Endothelial cell of umbilical vein (primary cell): ENCODE measurements at regions not wholly inside any gene's neighbourhood (a gene's known extent, or its start where the extent isn't known, plus 50 kb on each side); places are given as distances from the start of the nearest gene placed in this dataset.

ENCODE experiments used
- BruUV-seq: library from RNA; stranded (reverse); fragments of 400-500 nt; replicated peaks from 2 replicates; lab custom pipeline; 2021; lab: Mats Ljungman, UMichigan
- CTCF ChIA-PET: fragments of 300-600, 350-600 bp; sonication (Branson Sonifier 250); formaldehyde crosslinking; loops from one replicate; lab custom pipeline; 2021; ENCODE audit warnings: antibody characterized with exemption, inconsistent platforms; lab: Charles Lee
- POLR2A ChIA-PET: fragments of 300-600, 350-600 bp; sonication (Branson Sonifier 250); formaldehyde crosslinking; loops from one replicate; lab custom pipeline; 2021; ENCODE audit warnings: antibody characterized with exemption, inconsistent platforms; lab: Charles Lee
- DNase-seq: peaks from one replicate; pipeline ENCODE4 v3.0.0-alpha.2; 2011; ENCODE audit warnings: low read depth, low spot score
- FAIRE-seq: peaks from 2 replicates; lab custom pipeline; 2011; peaks lifted over from hg19 to GRCh38; lab: Jason Lieb, UNC
- H2AFZ ChIP-seq: 2 replicates; pipeline ENCODE4 v1.6.0; 2012; ENCODE audit warnings: low read depth, low read length, control low read depth, inconsistent platforms
- H3K27ac ChIP-seq: 2 replicates; pipeline ENCODE4 v1.5.1; 2011; ENCODE audit warnings: low read depth, mild to moderate bottlenecking, control low read depth, low read length, moderate library complexity; ENCODE audit not compliant: insufficient read depth
- H3K27me3 ChIP-seq, 2 experiments: 2 replicates each; pipeline versions ENCODE4 v1.6.0 to v1.6.1; 2011; ENCODE audit warnings: low read length in 2 of 2, mixed read lengths in 1 of 2; ENCODE audit not compliant: control insufficient read depth in 2 of 2, insufficient read depth in 2 of 2
- H3K36me3 ChIP-seq, 2 experiments: 2 replicates in 1 of 2; 3 replicates in 1 of 2; pipeline ENCODE4 v1.5.1; 2011; ENCODE audit warnings: low read length in 2 of 2, mild to moderate bottlenecking in 1 of 2, moderate library complexity in 1 of 2; ENCODE audit not compliant: control insufficient read depth in 2 of 2, insufficient read depth in 2 of 2; ENCODE audit errors: extremely low read depth in 1 of 2
- H3K4me1 ChIP-seq: 3 replicates; pipeline ENCODE4 v1.5.1; 2011; ENCODE audit warnings: mild to moderate bottlenecking, low read length; ENCODE audit not compliant: control insufficient read depth, insufficient read depth; ENCODE audit errors: extremely low read depth
- H3K4me2 ChIP-seq: 2 replicates; pipeline ENCODE4 v1.6.1; 2011; ENCODE audit warnings: low read length, control low read depth, mixed read lengths; ENCODE audit not compliant: insufficient read depth
- H3K4me3 ChIP-seq, 3 experiments: fragments of 200-600 bp in 1 of 3; sonication (generic), shearing (Covaris generic) in 1 of 3; replicated peaks in 1 of 3; 2 replicates each; pipeline ENCODE4 v1.5.1; 2011 to 2016; ENCODE audit warnings: control low read depth in 3 of 3, low read length in 3 of 3, mild to moderate bottlenecking in 2 of 3, inconsistent platforms in 1 of 3, low read depth in 1 of 3, moderate library complexity in 1 of 3; ENCODE audit not compliant: insufficient read depth in 1 of 3
- H3K79me2 ChIP-seq: 2 replicates; pipeline ENCODE4 v1.6.0; 2012; ENCODE audit warnings: low read length, inconsistent platforms; ENCODE audit not compliant: control insufficient read depth, insufficient read depth
- H3K9ac ChIP-seq: replicated peaks from 2 replicates; pipeline ENCODE3; 2011; ENCODE audit warnings: low read length, control low read depth; ENCODE audit not compliant: insufficient read depth; ENCODE audit errors: extremely low read depth
- H3K9me1 ChIP-seq: replicated peaks from 3 replicates; pipeline ENCODE4 v1.6.0; 2011; ENCODE audit warnings: mild to moderate bottlenecking, low read length; ENCODE audit not compliant: control insufficient read depth, insufficient read depth; ENCODE audit errors: extremely low read depth
- H3K9me3 ChIP-seq: replicated peaks from 2 replicates; pipeline ENCODE4 v1.5.1; 2012; ENCODE audit warnings: low read length, inconsistent platforms; ENCODE audit not compliant: control insufficient read depth, insufficient read depth
- H4K20me1 ChIP-seq: replicated peaks from 2 replicates; pipeline ENCODE3; 2011; ENCODE audit warnings: mild to moderate bottlenecking, low read length; ENCODE audit not compliant: control insufficient read depth, insufficient read depth; ENCODE audit errors: extremely low read depth
- CTCF ChIP-seq, 2 donors: IDR thresholded peaks; 1 replicate in 1 of 2; 2 replicates in 1 of 2; pipeline ENCODE4 v1.5.1; 2011; ENCODE audit warnings: low read length in 2 of 2, mild to moderate bottlenecking in 2 of 2, moderate library complexity in 2 of 2, control low read depth in 1 of 2, inconsistent platforms in 1 of 2, low read depth in 1 of 2; ENCODE audit not compliant: insufficient read depth in 1 of 2; ENCODE audit errors: extremely low read depth in 1 of 2
- EZH2 ChIP-seq: IDR thresholded peaks from 2 replicates; pipeline ENCODE4 v1.6.1; 2012; ENCODE audit warnings: borderline replicate concordance, low read depth, mild to moderate bottlenecking, moderate library complexity, low read length, inconsistent platforms; ENCODE audit not compliant: severe bottlenecking
- FOS ChIP-seq: IDR thresholded peaks from 2 replicates; pipeline ENCODE4 v1.6.1; 2011; ENCODE audit warnings: mild to moderate bottlenecking, low read length, moderate library complexity, borderline replicate concordance; ENCODE audit not compliant: insufficient read depth
- GATA2 ChIP-seq: IDR thresholded peaks from 2 replicates; pipeline ENCODE4 v1.7.0; 2011; ENCODE audit warnings: low read depth, mild to moderate bottlenecking, moderate library complexity, mixed read lengths, low read length; ENCODE audit not compliant: insufficient read length, insufficient read depth
- JUN ChIP-seq: IDR thresholded peaks from 2 replicates; pipeline ENCODE4 v1.6.1; 2011; ENCODE audit warnings: borderline replicate concordance, low read depth; ENCODE audit not compliant: insufficient read length, insufficient read depth
- MYC ChIP-seq: IDR thresholded peaks from one replicate; pipeline ENCODE4 v1.6.1; 2011; ENCODE audit warnings: mild to moderate bottlenecking, low read depth, low read length
- POLR2A ChIP-seq: IDR thresholded peaks from 2 replicates; pipeline ENCODE4 v1.6.1; 2012; ENCODE audit warnings: low read depth, mild to moderate bottlenecking, control low read depth, low read length
- POLR2AphosphoS5 ChIP-seq: IDR thresholded peaks from 2 replicates; pipeline ENCODE4 v1.6.1; 2012; ENCODE audit warnings: low read depth, mild to moderate bottlenecking, control low read depth, low read length, moderate library complexity; ENCODE audit not compliant: insufficient read depth
- dilution Hi-C: fragments of 300-500 bp; cut with MboI; formaldehyde crosslinking; loops from one replicate; pipeline ENCODE4 v1.15.0; 2019; ENCODE audit warnings: low sequenced_read_pairs; ENCODE audit not compliant: extremely low pct_ligation_motif_present
- intact Hi-C: fragments of 100-400 bp; cut with micrococcal nuclease; formaldehyde crosslinking; loops from one replicate; pipeline ENCODE4 v1.10.0; 2022

- H3K4me2 ChIP-seq, result no peak overlapping the region
- H3K4me1 ChIP-seq, result no peaks in the 10 kb centered on the region
- no peak overlapping the region for H3K4me3 ChIP-seq
- FAIRE-seq (no peak), DNase-seq (no peak)
- ChIA-PET CTCF (interaction anchor here (1.9 to 4.3 kb wide), 3 partner anchors 11 to 14 kb away, joined by 7 to 20 read pairs (median 11); no protein-coding TSS in a partner anchor), POLR2A (no interaction called here)
- H2AFZ ChIP-seq, result no peak overlapping the region
- no TSS peak for BruUV-seq
- no peaks in the 10 kb centered on the region for H3K36me3 ChIP-seq
- H3K79me2 ChIP-seq, result no peaks in the 10 kb centered on the region
- TF ChIP-seq MYC (no peak), EZH2 (no peak), POLR2A (no peak), GATA2 (no peak), FOS (no peak), JUN (no peak), POLR2AphosphoS5 (no peak), CTCF (IDR thresholded peaks at IDR 0.05; ENCODE audit: extremely low read depth in 1 of 2, insufficient read depth in 1 of 2, low read depth in 1 of 2, low read length in 2 of 2) (no peak)
- H3K9me3 ChIP-seq, result no peaks in the 10 kb centered on the region
- no peak overlapping the region for H3K9ac ChIP-seq
- H3K9me1 ChIP-seq, result peaks cover 4% of the 10 kb centered on the region
- H3K27ac ChIP-seq, result no peak overlapping the region
- dilution Hi-C loops, result no loop called here
- no peaks in the 10 kb centered on the region for H4K20me1 ChIP-seq
- peaks cover 6 to 12% of the 10 kb centered on the region in 2 experiments for H3K27me3 ChIP-seq
- intact Hi-C loops, result no loop called here
Observed at GRCh38 chr14:21724090-21724973, 50.7 kb upstream of the OR4E1 start.
